SH-SY5Y (cell line): ENCODE measurements at regions not wholly inside any gene's neighbourhood (a gene's known extent, or its start where the extent isn't known, plus 50 kb on each side); places are given as distances from the start of the nearest gene placed in this dataset.

ENCODE experiments used
- GATA2 ChIP-seq: IDR thresholded peaks from 2 replicates; pipeline ENCODE4 v1.6.1; 2011; ENCODE audit warnings: mild to moderate bottlenecking, low read depth, low read length
- GATA3 ChIP-seq: IDR thresholded peaks from 2 replicates; pipeline ENCODE4 v1.6.1; 2011; ENCODE audit warnings: low read depth, mild to moderate bottlenecking, low read length, moderate library complexity

DNA sequence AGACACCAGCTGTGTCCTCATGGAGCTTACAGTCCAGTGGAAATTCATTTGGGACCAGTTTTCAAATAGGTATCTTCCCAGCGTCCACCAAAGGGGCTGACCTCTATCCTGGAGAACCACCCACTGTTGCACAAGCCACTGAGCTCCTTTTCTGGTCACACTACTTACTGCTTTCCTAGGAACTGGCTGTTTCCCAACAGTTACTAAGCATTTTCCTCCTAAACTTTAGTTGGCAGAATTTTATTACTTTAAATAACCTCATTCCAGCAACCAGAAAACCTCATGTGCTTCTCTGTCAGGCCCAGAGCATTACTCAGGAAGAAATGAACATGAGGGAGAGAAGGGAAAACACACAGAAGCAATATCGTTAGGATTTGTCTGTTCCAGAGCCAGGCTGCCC, 183.1 kb downstream of the GPAM start:
- TF ChIP-seq GATA2 (no peak), GATA3 (no peak)
